SK-N-SH (cell line): ENCODE measurements at regions not wholly inside any gene's neighbourhood (a gene's known extent, or its start where the extent isn't known, plus 50 kb on each side); places are given as distances from the start of the nearest gene placed in this dataset.

Source experiments
- CTCF ChIA-PET: fragments of 300-600, 350-600 bp; formaldehyde crosslinking; extraction: SDS; loops from one replicate; lab custom pipeline; 2021; lab: Yijun Ruan, JAX
- POLR2A ChIA-PET: fragments of 350-600 bp; sonication (Branson Sonifier 250); formaldehyde crosslinking; extraction: SDS; loops from one replicate; lab custom pipeline; 2020; ENCODE audit warnings: antibody characterized with exemption, inconsistent platforms; lab: Yijun Ruan, JAX
- DNase-seq: peaks from one replicate; pipeline ENCODE4 v3.0.0; 2012
- H2AFZ ChIP-seq: fragments of 200-600 bp; sonication (generic); 2 replicates; pipeline ENCODE4 v1.8.1; 2016; ENCODE audit warnings: antibody characterized with exemption, mild to moderate bottlenecking, low read depth
- H3F3A ChIP-seq: fragments of 200-600 bp; sonication (generic); replicated peaks from 2 replicates; pipeline ENCODE3; 2016; ENCODE audit warnings: antibody characterized with exemption, mild to moderate bottlenecking; ENCODE audit not compliant: insufficient read depth
- H3K27ac ChIP-seq, 2 experiments: fragments of 200-500 bp in 1 of 2; fragments of 200-600 bp in 1 of 2; sonication (Bioruptor generic) in 1 of 2; sonication (generic), shearing (Covaris generic) in 1 of 2; 2 replicates each; pipeline versions ENCODE4 v1.5.1 to v1.6.1; 2014 to 2016; ENCODE audit warnings: low read depth in 2 of 2, inconsistent platforms in 1 of 2, low read length in 1 of 2, mild to moderate bottlenecking in 1 of 2, mixed read lengths in 1 of 2
- H3K27me3 ChIP-seq: fragments of 200-600 bp; sonication (generic), shearing (Covaris generic); 2 replicates; pipeline ENCODE4 v1.6.1; 2016; ENCODE audit warnings: mixed run types; ENCODE audit not compliant: insufficient read depth
- H3K36me3 ChIP-seq, 2 experiments: fragments of 200-500 bp in 1 of 2; fragments of 200-600 bp in 1 of 2; sonication (Bioruptor generic) in 1 of 2; sonication (generic) in 1 of 2; replicated peaks in 1 of 2; 2 replicates each; pipeline versions ENCODE3 to v1.5.1; 2014 to 2016; ENCODE audit warnings: low read length in 1 of 2, mild to moderate bottlenecking in 1 of 2; ENCODE audit not compliant: insufficient read depth in 2 of 2, control insufficient read depth in 1 of 2
- H3K4me1 ChIP-seq, 2 experiments: fragments of 200-500 bp in 1 of 2; fragments of 200-600 bp in 1 of 2; sonication (Bioruptor generic) in 1 of 2; sonication (generic), shearing (Covaris generic) in 1 of 2; 2 replicates each; pipeline versions ENCODE4 v1.5.1 to v1.6.1; 2014 to 2016; ENCODE audit warnings: low read depth in 1 of 2, low read length in 1 of 2, mixed run types in 1 of 2; ENCODE audit not compliant: insufficient read depth in 2 of 2, control insufficient read depth in 1 of 2
- H3K4me2 ChIP-seq: fragments of 200-600 bp; sonication (generic), shearing (Covaris generic); 2 replicates; pipeline ENCODE4 v1.6.1; 2017; ENCODE audit warnings: mixed run types
- H3K4me3 ChIP-seq, 2 experiments: fragments of 200-500 bp in 1 of 2; fragments of 200-600 bp in 1 of 2; sonication (Bioruptor generic) in 1 of 2; sonication (generic), shearing (Covaris generic) in 1 of 2; 2 replicates each; pipeline versions ENCODE4 v1.5.1 to v1.8.1; 2014 to 2016; ENCODE audit warnings: low read depth in 2 of 2, inconsistent platforms in 1 of 2, low read length in 1 of 2, mild to moderate bottlenecking in 1 of 2, mixed read lengths in 1 of 2, moderate library complexity in 1 of 2
- H3K79me2 ChIP-seq: fragments of 200-600 bp; sonication (generic); 2 replicates; pipeline ENCODE4 v1.8.1; 2017; ENCODE audit warnings: mild to moderate bottlenecking; ENCODE audit not compliant: insufficient read depth
- H3K9ac ChIP-seq: fragments of 200-600 bp; sonication (generic); 2 replicates; pipeline ENCODE4 v1.6.1; 2017; ENCODE audit warnings: mixed run types
- H3K9me2 ChIP-seq: fragments of 200-600 bp; sonication (generic); 2 replicates; pipeline ENCODE4 v1.6.1; 2017; ENCODE audit warnings: mixed run types
- H3K9me3 ChIP-seq: fragments of 200-600 bp; sonication (generic); 2 replicates; pipeline ENCODE4 v1.6.1; 2017; ENCODE audit warnings: mixed run types, mild to moderate bottlenecking, moderate library complexity
- H4K20me1 ChIP-seq: fragments of 200-600 bp; sonication (generic); 2 replicates; pipeline ENCODE4 v1.6.1; 2017; ENCODE audit warnings: mild to moderate bottlenecking, mixed run types; ENCODE audit not compliant: insufficient read depth
- CTCF ChIP-seq: fragments of 200-600 bp; sonication (generic); IDR thresholded peaks from 2 replicates; pipeline ENCODE4 v1.6.1; 2017; ENCODE audit warnings: antibody characterized with exemption, mild to moderate bottlenecking, moderate library complexity
- EZH2phosphoT487 ChIP-seq: fragments of 200-600 bp; sonication (generic); IDR thresholded peaks from 2 replicates; pipeline ENCODE4 v1.6.1; 2017; ENCODE audit warnings: low read depth, mixed run types, mild to moderate bottlenecking, antibody characterized with exemption, moderate library complexity, borderline replicate concordance
- FOSL2 ChIP-seq: IDR thresholded peaks from 2 replicates; pipeline ENCODE4 v1.4.0; 2012; ENCODE audit warnings: low read depth, mild to moderate bottlenecking, moderate library complexity, borderline replicate concordance
- MEF2A ChIP-seq: IDR thresholded peaks from 2 replicates; pipeline ENCODE4 v1.4.0; 2012; ENCODE audit warnings: low read depth, borderline replicate concordance
- MXI1 ChIP-seq: IDR thresholded peaks from 2 replicates; pipeline ENCODE4 v1.6.1; 2012; ENCODE audit warnings: mild to moderate bottlenecking, low read depth, low read length, improper control_type of control experiment
- PBX3 ChIP-seq: IDR thresholded peaks from 2 replicates; pipeline ENCODE4; 2012
- POLR2AphosphoS5 ChIP-seq: IDR thresholded peaks from 2 replicates; pipeline ENCODE4 v1.6.1; 2012; ENCODE audit warnings: low read depth, low read length
- RCOR1 ChIP-seq: fragments of 150-350 bp; IDR thresholded peaks from 2 replicates; pipeline ENCODE4 v1.6.1; 2017; ENCODE audit warnings: antibody characterized with exemption, low read length
- RXRA ChIP-seq: IDR thresholded peaks from 2 replicates; pipeline ENCODE4 v1.4.0; 2012; ENCODE audit warnings: low read depth, mild to moderate bottlenecking, borderline replicate concordance
- SMC3 ChIP-seq: IDR thresholded peaks from 2 replicates; pipeline ENCODE4 v1.6.1; 2012; ENCODE audit warnings: low read depth, low read length, improper control_type of control experiment
- TAF1 ChIP-seq: IDR thresholded peaks from 2 replicates; pipeline ENCODE4 v1.6.1; 2012; ENCODE audit warnings: low read depth, mild to moderate bottlenecking, low read length, moderate library complexity, borderline replicate concordance
- USF1 ChIP-seq: IDR thresholded peaks from 2 replicates; pipeline ENCODE4 v1.4.0; 2012; ENCODE audit warnings: low read depth, borderline replicate concordance
- WGBS: methylation state at CpG from one replicate; pipeline ENCODE4 v1.1.6; 2017; ENCODE audit warnings: low lambda C conversion rate; 5-methylcytosine and 5-hydroxymethylcytosine counted together
- TF ChIP-seq, protein P1 (sequence below): fragments of 150-350 bp; IDR thresholded peaks from 2 replicates; pipeline ENCODE4 v1.6.1; 2017; ENCODE audit warnings: antibody characterized with exemption, low read length, low read depth, borderline replicate concordance
- TF ChIP-seq, protein P2 (sequence below): fragments of 150-350 bp; IDR thresholded peaks from 2 replicates; pipeline ENCODE4 v1.6.1; 2016; ENCODE audit warnings: mild to moderate bottlenecking, low read depth, low read length
- TF ChIP-seq, protein P3 (sequence below): IDR thresholded peaks from 2 replicates; pipeline ENCODE4 v1.4.0; 2012; ENCODE audit warnings: low read depth

GRCh38 chr14:95382747-95383146, 63.0 kb upstream of the CLMN start:
- H3K4me3 ChIP-seq, result no peak overlapping the region
- no peaks in the 10 kb centered on the region for H3K79me2 ChIP-seq
- 0 out of 2 replicates have a peak, but pooled peaks cover 13% of the 10 kb centered on the region for H3K9me3 ChIP-seq
- H3K4me2 ChIP-seq, result no peak overlapping the region
- H3K9me2 ChIP-seq, result no peaks in the 10 kb centered on the region
- no peak overlapping the region for H3K9ac ChIP-seq
- ChIA-PET POLR2A (no interaction called here), CTCF (no interaction called here)
- no peak overlapping the region for H3K27ac ChIP-seq
- H4K20me1 ChIP-seq, result no peaks in the 10 kb centered on the region
- no peaks in the 10 kb centered on the region for H3F3A ChIP-seq
- H3K27me3 ChIP-seq, result no peaks in the 10 kb centered on the region
- WGBS, result 56% methylated on average over 3 of the region's 3 CpGs
- H3K4me1 ChIP-seq, result peaks cover 0 to 5% of the 10 kb centered on the region in 2 experiments; a peak in 1 of 4 replicates
- no peak overlapping the region for H2AFZ ChIP-seq
- TF ChIP-seq TAF1 (no peak), POLR2AphosphoS5 (no peak), FOSL2 (no peak), SMC3 (no peak), USF1 (no peak), PBX3 (no peak)
- TF ChIP-seq, protein P1, sequence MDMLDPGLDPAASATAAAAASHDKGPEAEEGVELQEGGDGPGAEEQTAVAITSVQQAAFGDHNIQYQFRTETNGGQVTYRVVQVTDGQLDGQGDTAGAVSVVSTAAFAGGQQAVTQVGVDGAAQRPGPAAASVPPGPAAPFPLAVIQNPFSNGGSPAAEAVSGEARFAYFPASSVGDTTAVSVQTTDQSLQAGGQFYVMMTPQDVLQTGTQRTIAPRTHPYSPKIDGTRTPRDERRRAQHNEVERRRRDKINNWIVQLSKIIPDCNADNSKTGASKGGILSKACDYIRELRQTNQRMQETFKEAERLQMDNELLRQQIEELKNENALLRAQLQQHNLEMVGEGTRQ, result no peak
- TF ChIP-seq, protein P2, sequence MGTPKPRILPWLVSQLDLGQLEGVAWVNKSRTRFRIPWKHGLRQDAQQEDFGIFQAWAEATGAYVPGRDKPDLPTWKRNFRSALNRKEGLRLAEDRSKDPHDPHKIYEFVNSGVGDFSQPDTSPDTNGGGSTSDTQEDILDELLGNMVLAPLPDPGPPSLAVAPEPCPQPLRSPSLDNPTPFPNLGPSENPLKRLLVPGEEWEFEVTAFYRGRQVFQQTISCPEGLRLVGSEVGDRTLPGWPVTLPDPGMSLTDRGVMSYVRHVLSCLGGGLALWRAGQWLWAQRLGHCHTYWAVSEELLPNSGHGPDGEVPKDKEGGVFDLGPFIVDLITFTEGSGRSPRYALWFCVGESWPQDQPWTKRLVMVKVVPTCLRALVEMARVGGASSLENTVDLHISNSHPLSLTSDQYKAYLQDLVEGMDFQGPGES, result no peak
- TF ChIP-seq, protein P3, sequence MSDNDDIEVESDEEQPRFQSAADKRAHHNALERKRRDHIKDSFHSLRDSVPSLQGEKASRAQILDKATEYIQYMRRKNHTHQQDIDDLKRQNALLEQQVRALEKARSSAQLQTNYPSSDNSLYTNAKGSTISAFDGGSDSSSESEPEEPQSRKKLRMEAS, result no peak
- DNase-seq, result no peak
- H3K36me3 ChIP-seq, result no peaks in the 10 kb centered on the region

- Histone ChIP-seq H3K4me1 (no peaks in the 10 kb centered on the region; a peak in 1 of 4 replicates), H4K20me1 (no peaks in the 10 kb centered on the region), H3K4me3 (no peak overlapping the region), H3K9me3 (0 out of 2 replicates have a peak, but pooled peaks cover 13% of the 10 kb centered on the region), H3K79me2 (no peaks in the 10 kb centered on the region), H3F3A (no peaks in the 10 kb centered on the region), H3K9me2 (no peaks in the 10 kb centered on the region), H3K27ac (no peak overlapping the region), H3K4me2 (no peak overlapping the region), H3K27me3 (no peaks in the 10 kb centered on the region), H3K36me3 (no peaks in the 10 kb centered on the region), H2AFZ (no peak overlapping the region), H3K9ac (no peak overlapping the region)
- 22% methylated on average over 4 of the region's 4 CpGs for WGBS
- no peak for DNase-seq
- TF ChIP-seq CTCF (no peak), MEF2A (no peak), EZH2phosphoT487 (no peak), RCOR1 (no peak), RXRA (no peak), MXI1 (no peak), PBX3 (no peak)
- ChIA-PET POLR2A (no interaction called here), CTCF (no interaction called here)
Observed at GRCh38 chr14:95381726-95382125, 62.0 kb upstream of the CLMN start.
